Adipocyte (in vitro differentiated cells): ENCODE measurements at regions not wholly inside any gene's neighbourhood (a gene's known extent, or its start where the extent isn't known, plus 50 kb on each side); places are given as distances from the start of the nearest gene placed in this dataset.

ENCODE experiments used
- DNase-seq: peaks from one replicate; pipeline ENCODE4 v3.0.0-alpha.2; 2015; ENCODE audit warnings: low read depth
- H3K27me3 ChIP-seq: replicated peaks from 2 replicates; pipeline ENCODE4 v1.7.0; 2013; ENCODE audit warnings: mild to moderate bottlenecking, low read length, moderate library complexity; ENCODE audit not compliant: control insufficient read depth, insufficient read depth
- H3K36me3 ChIP-seq: 2 replicates; pipeline ENCODE4 v1.7.0; 2013; ENCODE audit warnings: low read length, mild to moderate bottlenecking, moderate library complexity; ENCODE audit not compliant: control insufficient read depth, insufficient read depth, severe bottlenecking
- H3K4me1 ChIP-seq: 2 replicates; pipeline ENCODE4 v1.7.0; 2013; ENCODE audit warnings: mild to moderate bottlenecking, low read length, moderate library complexity; ENCODE audit not compliant: control insufficient read depth, insufficient read depth
- H3K4me3 ChIP-seq: 2 replicates; pipeline ENCODE4 v1.7.0; 2013; ENCODE audit warnings: mild to moderate bottlenecking, low read length, moderate library complexity
- H3K9ac ChIP-seq: 2 replicates; pipeline ENCODE4 v1.7.0; 2013; ENCODE audit warnings: mild to moderate bottlenecking, low read length, moderate library complexity
- H3K9me3 ChIP-seq: 2 replicates; pipeline ENCODE4 v1.7.0; 2013; ENCODE audit warnings: mild to moderate bottlenecking, low read length, moderate library complexity; ENCODE audit not compliant: control insufficient read depth

GRCh38 chrX:140337263-140337662 is 167.6 kb downstream of the SOX3 start:
- Histone ChIP-seq H3K9ac (no peak overlapping the region), H3K27me3 (no peaks in the 10 kb centered on the region), H3K4me1 (no peaks in the 10 kb centered on the region), H3K36me3 (no peaks in the 10 kb centered on the region), H3K4me3 (no peak overlapping the region), H3K9me3 (no peaks in the 10 kb centered on the region)
- DNase-seq, result no peak

GRCh38 chrX:140318296-140318695 is 186.6 kb downstream of the SOX3 start:
- Histone ChIP-seq H3K9ac (no peak overlapping the region), H3K9me3 (no peaks in the 10 kb centered on the region), H3K4me1 (no peaks in the 10 kb centered on the region), H3K27me3 (no peaks in the 10 kb centered on the region), H3K4me3 (no peak overlapping the region), H3K36me3 (no peaks in the 10 kb centered on the region)
- DNase-seq, result no peak

- no peaks in the 10 kb centered on the region for H3K36me3 ChIP-seq
- no peak for DNase-seq
Measured at GRCh38 chrX:140317462-140317861, 187.4 kb downstream of the SOX3 start.

GRCh38 chrX:140298960-140299825 is 205.7 kb downstream of the SOX3 start:
- Histone ChIP-seq H3K9ac (no peak overlapping the region), H3K4me3 (no peak overlapping the region), H3K4me1 (no peaks in the 10 kb centered on the region), H3K36me3 (no peaks in the 10 kb centered on the region), H3K9me3 (no peaks in the 10 kb centered on the region), H3K27me3 (no peaks in the 10 kb centered on the region)
- DNase-seq, result no peak

More at GRCh38 chrX:140317462-140317861, 187.4 kb downstream of the SOX3 start:
- no peaks in the 10 kb centered on the region for H3K27me3 ChIP-seq
- H3K9me3 ChIP-seq, result no peaks in the 10 kb centered on the region
- no peaks in the 10 kb centered on the region for H3K4me1 ChIP-seq
- H3K4me3 ChIP-seq, result no peak overlapping the region
- H3K9ac ChIP-seq, result no peak overlapping the region

GRCh38 chrX:140297273-140297672 is 207.6 kb downstream of the SOX3 start:
- no peaks in the 10 kb centered on the region for H3K9me3 ChIP-seq
- no peak for DNase-seq
- H3K36me3 ChIP-seq, result no peaks in the 10 kb centered on the region

GRCh38 chrX:140292961-140293360 is 211.9 kb downstream of the SOX3 start:
- no peak for DNase-seq
- no peak overlapping the region for H3K4me3 ChIP-seq

More at GRCh38 chrX:140297273-140297672, 207.6 kb downstream of the SOX3 start:
- Histone ChIP-seq H3K27me3 (peaks cover 3% of the 10 kb centered on the region), H3K9ac (no peak overlapping the region), H3K4me1 (no peaks in the 10 kb centered on the region), H3K4me3 (no peak overlapping the region)

GRCh38 chrX:140292188-140292587 is 212.7 kb downstream of the SOX3 start:
- no peaks in the 10 kb centered on the region for H3K9me3 ChIP-seq
- no peaks in the 10 kb centered on the region for H3K36me3 ChIP-seq
- no peak overlapping the region for H3K4me3 ChIP-seq
- no peak overlapping the region for H3K9ac ChIP-seq
- H3K4me1 ChIP-seq, result no peaks in the 10 kb centered on the region
- DNase-seq, result no peak
- H3K27me3 ChIP-seq, result peaks cover 7% of the 10 kb centered on the region

More at GRCh38 chrX:140292961-140293360, 211.9 kb downstream of the SOX3 start:
- Histone ChIP-seq H3K27me3 (peaks cover 7% of the 10 kb centered on the region), H3K4me1 (no peaks in the 10 kb centered on the region), H3K36me3 (no peaks in the 10 kb centered on the region), H3K9ac (no peak overlapping the region), H3K9me3 (no peaks in the 10 kb centered on the region)

GRCh38 chrX:140274811-140275525 is 229.9 kb downstream of the SOX3 start:
- Histone ChIP-seq H3K36me3 (no peaks in the 10 kb centered on the region), H3K9me3 (peaks cover 9% of the 10 kb centered on the region), H3K9ac (no peak overlapping the region), H3K4me3 (no peak overlapping the region), H3K27me3 (no peaks in the 10 kb centered on the region), H3K4me1 (no peaks in the 10 kb centered on the region)
- DNase-seq, result no peak

GRCh38 chrX:140273921-140274320 is 230.9 kb downstream of the SOX3 start:
- DNase-seq, result no peak
- H3K27me3 ChIP-seq, result no peaks in the 10 kb centered on the region
- no peaks in the 10 kb centered on the region for H3K4me1 ChIP-seq

GRCh38 chrX:140250391-140250790 is 254.5 kb downstream of the SOX3 start:
- no peaks in the 10 kb centered on the region for H3K4me1 ChIP-seq
- H3K4me3 ChIP-seq, result no peak overlapping the region
- DNase-seq, result no peak
- H3K9me3 ChIP-seq, result no peaks in the 10 kb centered on the region
- peaks cover 7% of the 10 kb centered on the region for H3K27me3 ChIP-seq
- no peaks in the 10 kb centered on the region for H3K36me3 ChIP-seq
- H3K9ac ChIP-seq, result no peak overlapping the region

More at GRCh38 chrX:140273921-140274320, 230.9 kb downstream of the SOX3 start:
- Histone ChIP-seq H3K9ac (no peak overlapping the region), H3K9me3 (peaks cover 8% of the 10 kb centered on the region), H3K36me3 (no peaks in the 10 kb centered on the region), H3K4me3 (no peak overlapping the region)

GRCh38 chrX:140249088-140249487 is 255.8 kb downstream of the SOX3 start:
- H3K4me1 ChIP-seq, result no peaks in the 10 kb centered on the region
- H3K4me3 ChIP-seq, result no peak overlapping the region
- H3K36me3 ChIP-seq, result no peaks in the 10 kb centered on the region
- no peak for DNase-seq
- peaks cover 7% of the 10 kb centered on the region for H3K27me3 ChIP-seq
- H3K9me3 ChIP-seq, result no peaks in the 10 kb centered on the region
- H3K9ac ChIP-seq, result no peak overlapping the region
